HCT116 (cell line): ENCODE measurements at regions not wholly inside any gene's neighbourhood (a gene's known extent, or its start where the extent isn't known, plus 50 kb on each side); places are given as distances from the start of the nearest gene placed in this dataset.

Experiments
- CEBPB ChIP-seq: IDR thresholded peaks from 2 replicates; pipeline ENCODE4 v1.6.1; 2012; ENCODE audit warnings: low read depth
- CTCF ChIP-seq, 3 experiments: fragments of 200-600 bp in 1 of 3; sonication (generic) in 1 of 3; IDR thresholded peaks in 2 of 3; conservative IDR thresholded peaks in 1 of 3; 2 replicates each; pipeline ENCODE4 v1.5.1; 2012 to 2017; ENCODE audit warnings: low read depth in 2 of 3, low read length in 2 of 3, antibody characterized with exemption in 1 of 3, borderline replicate concordance in 1 of 3, control low read depth in 1 of 3, mild to moderate bottlenecking in 1 of 3, mixed read lengths in 1 of 3, mixed run types in 1 of 3, moderate library complexity in 1 of 3; ENCODE audit not compliant: insufficient read depth in 1 of 3
- EGR1 ChIP-seq: IDR thresholded peaks from 2 replicates; pipeline ENCODE4 v1.6.1; 2012; ENCODE audit warnings: low read depth
- EZH2 ChIP-seq: fragments of 200-600 bp; sonication (generic); IDR thresholded peaks from 2 replicates; pipeline ENCODE4 v1.6.1; 2017; ENCODE audit warnings: antibody characterized with exemption, mixed run types
- EZH2phosphoT487 ChIP-seq: fragments of 200-600 bp; IDR thresholded peaks from 2 replicates; pipeline ENCODE4 v1.6.1; 2018; ENCODE audit warnings: antibody characterized with exemption, borderline replicate concordance
- FOSL1 ChIP-seq: IDR thresholded peaks from 2 replicates; pipeline ENCODE4 v1.6.1; 2012; ENCODE audit warnings: low read depth
- JUND ChIP-seq: IDR thresholded peaks from 2 replicates; pipeline ENCODE4 v1.6.1; 2012
- POLR2A ChIP-seq: IDR thresholded peaks from 2 replicates; pipeline ENCODE4 v1.7.0; 2011; ENCODE audit warnings: borderline replicate concordance; ENCODE audit not compliant: insufficient read depth, insufficient read length; ENCODE audit errors: extremely low read depth
- POLR2AphosphoS5 ChIP-seq: IDR thresholded peaks from 2 replicates; pipeline ENCODE4 v1.6.1; 2011; ENCODE audit warnings: mild to moderate bottlenecking, low read depth, low read length, moderate library complexity
- RAD21 ChIP-seq: IDR thresholded peaks from 2 replicates; pipeline ENCODE4 v1.6.1; 2012; ENCODE audit warnings: low read depth, mild to moderate bottlenecking
- SRF ChIP-seq: IDR thresholded peaks from 2 replicates; pipeline ENCODE4 v1.6.1; 2012; ENCODE audit warnings: low read depth
- ZFX ChIP-seq: fragments of 450-650 bp; IDR thresholded peaks from 2 replicates; pipeline ENCODE4 v1.6.1; 2017

DNA sequence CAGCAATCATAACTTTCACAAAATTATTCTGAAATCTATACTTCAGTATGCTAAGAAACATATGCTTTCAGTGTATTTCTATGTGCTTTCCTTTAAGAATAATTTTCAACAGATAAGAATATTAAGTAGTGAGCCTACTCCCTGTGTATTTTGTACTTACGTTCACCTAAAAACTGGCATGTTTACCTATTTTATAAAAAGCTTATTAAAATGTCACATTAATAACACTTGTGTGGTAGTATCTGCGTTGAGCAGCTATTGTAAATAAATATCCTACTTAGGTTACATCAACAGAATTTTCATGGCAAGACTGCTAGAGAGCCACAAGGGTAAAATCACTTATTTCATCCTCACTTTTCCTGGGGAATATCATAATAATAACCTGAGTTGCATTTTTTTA lies 113.4 kb upstream of the SLITRK5 start:
- TF ChIP-seq CEBPB, result no peak
- no peak for TF ChIP-seq POLR2AphosphoS5
- no peak for TF ChIP-seq CTCF (IDR thresholded peaks at IDR 0.05 in 2 of 3, conservative IDR thresholded peaks at IDR 0.05 in 1 of 3; ENCODE audit: borderline replicate concordance in 1 of 3, insufficient read depth in 1 of 3, low read depth in 2 of 3, low read length in 2 of 3)
- no peak for TF ChIP-seq SRF
- no peak for TF ChIP-seq RAD21
- no peak for TF ChIP-seq FOSL1
- TF ChIP-seq EGR1, result no peak
- no peak for TF ChIP-seq ZFX
- TF ChIP-seq JUND, result no peak
- no peak for TF ChIP-seq POLR2A
- no peak for TF ChIP-seq EZH2
- TF ChIP-seq EZH2phosphoT487, result no peak
